NCI-H446 (cell line): ENCODE measurements at regions not wholly inside any gene's neighbourhood (a gene's known extent, or its start where the extent isn't known, plus 50 kb on each side); places are given as distances from the start of the nearest gene placed in this dataset.

Source experiments
- DNase-seq, 2 experiments: peaks; one replicate each; lab custom pipeline; 2025; lab: John Stamatoyannopoulos, UW

GRCh38 chr17:68812876-68813584 lies 142.2 kb downstream of the ABCA8 start:
- no peak for DNase-seq

GRCh38 chr17:68809148-68809547 lies 146.0 kb downstream of the ABCA8 start:
- DNase-seq: no peak

GRCh38 chr17:68807998-68808772 lies 147.0 kb downstream of the ABCA8 start:
- no peak for DNase-seq

GRCh38 chr17:68805609-68806008 lies 149.6 kb downstream of the ABCA8 start:
- DNase-seq: no peak

- no peak for DNase-seq
These were observed 150.2 kb downstream of the ABCA8 start for GRCh38 chr17:68804777-68805520.

GRCh38 chr17:68803164-68803929 lies 151.8 kb downstream of the ABCA8 start:
- DNase-seq: no peak

GRCh38 chr17:68801335-68802247 lies 153.6 kb downstream of the ABCA8 start:
- DNase-seq: no peak

GRCh38 chr17:68800751-68801150 lies 154.4 kb downstream of the ABCA8 start:
- no peak for DNase-seq

GRCh38 chr17:68794636-68795434 lies 160.4 kb downstream of the ABCA8 start:
- DNase-seq: no peak

GRCh38 chr17:68792873-68793272 lies 162.3 kb downstream of the ABCA8 start:
- no peak for DNase-seq

GRCh38 chr17:68792042-68792685 lies 163.0 kb downstream of the ABCA8 start:
- DNase-seq: no peak

- no peak for DNase-seq
These were observed 164.3 kb downstream of the ABCA8 start for GRCh38 chr17:68790931-68791330.

GRCh38 chr17:68790492-68790891 lies 164.7 kb downstream of the ABCA8 start:
- DNase-seq: no peak

- no peak for DNase-seq
These were observed 165.8 kb downstream of the ABCA8 start for GRCh38 chr17:68789203-68789962.

GRCh38 chr17:68785565-68786486 lies 169.4 kb downstream of the ABCA8 start:
- no peak for DNase-seq

- no peak for DNase-seq
These were observed 170.8 kb downstream of the ABCA8 start for GRCh38 chr17:68784431-68784830.

GRCh38 chr17:68783861-68784260 lies 171.3 kb downstream of the ABCA8 start:
- DNase-seq: no peak

GRCh38 chr17:68782789-68783188 lies 172.4 kb downstream of the ABCA8 start:
- DNase-seq: no peak
